Activated CD4-positive, CD25-positive, alpha-beta regulatory T cell (primary cell): ENCODE measurements at regions not wholly inside any gene's neighbourhood (a gene's known extent, or its start where the extent isn't known, plus 50 kb on each side); places are given as distances from the start of the nearest gene placed in this dataset.

Experiments
- DNase-seq, 4 experiments: peaks; one replicate each; lab custom pipeline; 2025; lab: John Stamatoyannopoulos, UW

GRCh38 chr2:195408196-195408595, 248.8 kb upstream of the SLC39A10 start:
- no peak for DNase-seq

- no peak for DNase-seq
Measured at GRCh38 chr2:195407783-195408182, 249.2 kb upstream of the SLC39A10 start.

- DNase-seq, result no peak
Measured at GRCh38 chr2:195406886-195407603, 250.0 kb upstream of the SLC39A10 start.

- no peak for DNase-seq
Measured at GRCh38 chr2:195404651-195405050, 252.4 kb upstream of the SLC39A10 start.

GRCh38 chr2:195396479-195396878, 260.5 kb upstream of the SLC39A10 start:
- DNase-seq, result no peak

- DNase-seq, result no peak
Measured at GRCh38 chr2:195395362-195395761, 261.7 kb upstream of the SLC39A10 start.

GRCh38 chr2:195392446-195393336, 264.3 kb upstream of the SLC39A10 start:
- no peak for DNase-seq

- DNase-seq, result no peak
Measured at GRCh38 chr2:195390686-195391321, 266.2 kb upstream of the SLC39A10 start.

GRCh38 chr2:195388028-195388427, 269.0 kb upstream of the SLC39A10 start:
- DNase-seq, result no peak

- DNase-seq, result no peak
Measured at GRCh38 chr2:195382186-195382585, 274.8 kb upstream of the SLC39A10 start.

- DNase-seq, result no peak
Measured at GRCh38 chr2:195370167-195370943, 286.7 kb upstream of the SLC39A10 start.

- no peak for DNase-seq
Measured at GRCh38 chr2:195369218-195369587, 287.8 kb upstream of the SLC39A10 start.

- DNase-seq, result no peak
Measured at GRCh38 chr2:195368249-195369217, 288.5 kb upstream of the SLC39A10 start.

GRCh38 chr2:195367809-195368208, 289.2 kb upstream of the SLC39A10 start:
- DNase-seq, result no peak

GRCh38 chr2:195364015-195364965, 292.7 kb upstream of the SLC39A10 start:
- no peak for DNase-seq

GRCh38 chr2:195363496-195363895, 293.5 kb upstream of the SLC39A10 start:
- DNase-seq, result no peak

- no peak for DNase-seq
Measured at GRCh38 chr2:195360242-195360641, 296.8 kb upstream of the SLC39A10 start.

- no peak for DNase-seq
Measured at GRCh38 chr2:195359043-195359735, 297.8 kb upstream of the SLC39A10 start.

- no peak for DNase-seq
Measured at GRCh38 chr2:195356920-195357440, 300.0 kb upstream of the SLC39A10 start.
